ENCODE measurements at regions not wholly inside any gene's neighbourhood (a gene's known extent, or its start where the extent isn't known, plus 50 kb on each side); places are given as distances from the start of the nearest gene placed in this dataset.

- TF ChIP-seq CTCF (IDR thresholded peaks at IDR 0.05; ENCODE audit: low read length) = no peak
- no peak for TF ChIP-seq EZH2 (optimal IDR thresholded peaks at IDR 0.05; ENCODE audit: low read depth, low read length)
These were observed 462.6 kb downstream of the ENC1 start for GRCh38 chr5:74177961-74178360.
